ENCODE measurements at regions not wholly inside any gene's neighbourhood (a gene's known extent, or its start where the extent isn't known, plus 50 kb on each side); places are given as distances from the start of the nearest gene placed in this dataset.

- no peak for TF ChIP-seq EZH2 (IDR thresholded peaks at IDR 0.05)
- TF ChIP-seq, protein P1, sequence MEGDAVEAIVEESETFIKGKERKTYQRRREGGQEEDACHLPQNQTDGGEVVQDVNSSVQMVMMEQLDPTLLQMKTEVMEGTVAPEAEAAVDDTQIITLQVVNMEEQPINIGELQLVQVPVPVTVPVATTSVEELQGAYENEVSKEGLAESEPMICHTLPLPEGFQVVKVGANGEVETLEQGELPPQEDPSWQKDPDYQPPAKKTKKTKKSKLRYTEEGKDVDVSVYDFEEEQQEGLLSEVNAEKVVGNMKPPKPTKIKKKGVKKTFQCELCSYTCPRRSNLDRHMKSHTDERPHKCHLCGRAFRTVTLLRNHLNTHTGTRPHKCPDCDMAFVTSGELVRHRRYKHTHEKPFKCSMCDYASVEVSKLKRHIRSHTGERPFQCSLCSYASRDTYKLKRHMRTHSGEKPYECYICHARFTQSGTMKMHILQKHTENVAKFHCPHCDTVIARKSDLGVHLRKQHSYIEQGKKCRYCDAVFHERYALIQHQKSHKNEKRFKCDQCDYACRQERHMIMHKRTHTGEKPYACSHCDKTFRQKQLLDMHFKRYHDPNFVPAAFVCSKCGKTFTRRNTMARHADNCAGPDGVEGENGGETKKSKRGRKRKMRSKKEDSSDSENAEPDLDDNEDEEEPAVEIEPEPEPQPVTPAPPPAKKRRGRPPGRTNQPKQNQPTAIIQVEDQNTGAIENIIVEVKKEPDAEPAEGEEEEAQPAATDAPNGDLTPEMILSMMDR (IDR thresholded peaks at IDR 0.05) = no peak
Observed at GRCh38 chr18:70411307-70411706, 122.5 kb downstream of the SOCS6 start.
